ENCODE measurements at regions not wholly inside any gene's neighbourhood (a gene's known extent, or its start where the extent isn't known, plus 50 kb on each side); places are given as distances from the start of the nearest gene placed in this dataset.
"Not testable (repeated sequence)": the region's sequence is repeated elsewhere in the genome, so short reads cannot be mapped to it uniquely, and the experiment has no call there.

GRCh38 chr7:39854616-39855324, 95.3 kb upstream of the CDK13 start:
- H3K36me3 ChIP-seq (ENCODE audit: insufficient read depth, low read length); H3K9me3 ChIP-seq (ENCODE audit: low read length); CTCF ChIA-PET; H3K27me3 ChIP-seq (ENCODE audit: insufficient read depth, low read length, poor library complexity, severe bottlenecking); H3K36me3 Mint-ChIP-seq; H3K9me3 Mint-ChIP-seq; DNase-seq; H3K27ac ChIP-seq (ENCODE audit: low read depth, low read length); H3K4me3 ChIP-seq (ENCODE audit: low read length); H3K27ac Mint-ChIP-seq; POLR2A ChIA-PET; H3K4me1 ChIP-seq (ENCODE audit: insufficient read depth, low read length): not testable (repeated sequence)
- peak overlapping the region; percentile 33 to 80 (median 72) for H3K4me3 Mint-ChIP-seq
- H3K27me3 Mint-ChIP-seq, result peaks cover 6 to 39% of the 10 kb centered on the region in 2 donors
- peaks cover 6 to 13% (median 10%) of the 10 kb centered on the region in 3 donors for H3K4me1 Mint-ChIP-seq

- CTCF ChIA-PET, result no interaction called here
- no peak overlapping the region for H3K4me3 ChIP-seq (ENCODE audit: low read length)
- H3K4me3 Mint-ChIP-seq, result peak overlapping the region; percentile 33 to 80 (median 72)
Measured at GRCh38 chr7:39855325-39855674, 94.8 kb upstream of the CDK13 start.

GRCh38 chr7:39863675-39864322, 86.3 kb upstream of the CDK13 start:
- H3K36me3 Mint-ChIP-seq; H3K4me3 Mint-ChIP-seq; H3K27ac Mint-ChIP-seq; H3K4me3 ChIP-seq (ENCODE audit: low read length); POLR2A ChIA-PET; CTCF ChIA-PET; H3K27me3 ChIP-seq (ENCODE audit: insufficient read depth, low read length, poor library complexity, severe bottlenecking); H3K4me1 ChIP-seq (ENCODE audit: insufficient read depth, low read length); H3K9me3 ChIP-seq (ENCODE audit: low read length); H3K9me3 Mint-ChIP-seq; H3K27ac ChIP-seq (ENCODE audit: low read depth, low read length); H3K36me3 ChIP-seq (ENCODE audit: insufficient read depth, low read length); DNase-seq; H3K4me1 Mint-ChIP-seq: not testable (repeated sequence)
- peaks cover 6 to 18% of the 10 kb centered on the region in 2 donors for H3K27me3 Mint-ChIP-seq

More at GRCh38 chr7:39855325-39855674, 94.8 kb upstream of the CDK13 start:
- Mint-ChIP-seq H3K4me1 (peaks cover 6 to 13% (median 10%) of the 10 kb centered on the region in 3 donors), H3K36me3 (no peaks in the 10 kb centered on the region), H3K27ac (no peak overlapping the region), H3K27me3 (peaks cover 6 to 38% of the 10 kb centered on the region in 2 donors), H3K9me3 (no peaks in the 10 kb centered on the region)
- Histone ChIP-seq H3K36me3 (ENCODE audit: insufficient read depth, low read length) (no peaks in the 10 kb centered on the region), H3K27ac (ENCODE audit: low read depth, low read length) (no peak overlapping the region), H3K4me1 (ENCODE audit: insufficient read depth, low read length) (no peaks in the 10 kb centered on the region), H3K27me3 (ENCODE audit: insufficient read depth, low read length, poor library complexity, severe bottlenecking) (peaks cover 4% of the 10 kb centered on the region), H3K9me3 (ENCODE audit: low read length) (no peaks in the 10 kb centered on the region)
- DNase-seq, result no peak
- POLR2A ChIA-PET, result no interaction called here

GRCh38 chr7:39869888-39870522, 80.1 kb upstream of the CDK13 start:
- POLR2A ChIA-PET; H3K27me3 ChIP-seq (ENCODE audit: insufficient read depth, low read length, poor library complexity, severe bottlenecking); H3K4me3 ChIP-seq (ENCODE audit: low read length); H3K4me1 ChIP-seq (ENCODE audit: insufficient read depth, low read length); H3K36me3 Mint-ChIP-seq; H3K27ac ChIP-seq (ENCODE audit: low read depth, low read length); H3K36me3 ChIP-seq (ENCODE audit: insufficient read depth, low read length); CTCF ChIA-PET; H3K4me1 Mint-ChIP-seq; H3K9me3 Mint-ChIP-seq; DNase-seq; H3K4me3 Mint-ChIP-seq; H3K9me3 ChIP-seq (ENCODE audit: low read length): not testable (repeated sequence)
- peaks cover 0 to 10% of the 10 kb centered on the region in 2 donors for H3K27me3 Mint-ChIP-seq
- H3K27ac Mint-ChIP-seq, result peak overlapping the region in 1 of 8 donors; percentile 34

- H3K36me3 ChIP-seq (ENCODE audit: insufficient read depth, low read length); H3K9me3 ChIP-seq (ENCODE audit: low read length); H3K27me3 ChIP-seq (ENCODE audit: insufficient read depth, low read length, poor library complexity, severe bottlenecking); H3K4me1 Mint-ChIP-seq; H3K4me3 Mint-ChIP-seq; DNase-seq; H3K9me3 Mint-ChIP-seq; H3K4me3 ChIP-seq (ENCODE audit: low read length); H3K4me1 ChIP-seq (ENCODE audit: insufficient read depth, low read length); H3K27ac Mint-ChIP-seq; H3K36me3 Mint-ChIP-seq; H3K27ac ChIP-seq (ENCODE audit: low read depth, low read length); CTCF ChIA-PET; POLR2A ChIA-PET: not testable (repeated sequence)
- peaks cover 0 to 21% of the 10 kb centered on the region in 2 donors for H3K27me3 Mint-ChIP-seq
Measured at GRCh38 chr7:39871610-39872009, 78.4 kb upstream of the CDK13 start.

- Mint-ChIP-seq H3K27ac (no peak overlapping the region), H3K27me3 (peaks cover 7 to 39% of the 10 kb centered on the region in 2 donors), H3K36me3 (peaks cover 0 to 11% (median 0%) of the 10 kb centered on the region in 3 donors), H3K4me1 (peaks cover 0 to 4% (median 0%) of the 10 kb centered on the region in 3 donors), H3K9me3 (peaks cover 0 to 35% (median 10%) of the 10 kb centered on the region in 5 donors), H3K4me3 (no peak overlapping the region)
- POLR2A ChIA-PET, result no interaction called here
- Histone ChIP-seq H3K36me3 (ENCODE audit: insufficient read depth, low read length) (no peaks in the 10 kb centered on the region), H3K27ac (ENCODE audit: low read depth, low read length) (no peak overlapping the region), H3K4me3 (ENCODE audit: low read length) (no peak overlapping the region), H3K27me3 (ENCODE audit: insufficient read depth, low read length, poor library complexity, severe bottlenecking) (no peaks in the 10 kb centered on the region), H3K9me3 (ENCODE audit: low read length) (no peaks in the 10 kb centered on the region), H3K4me1 (ENCODE audit: insufficient read depth, low read length) (no peaks in the 10 kb centered on the region)
- no peak for DNase-seq
- CTCF ChIA-PET, result interaction anchor here (0.9 kb wide), 1 partner anchor 18 kb away, joined by 3 read pairs; no protein-coding TSS in a partner anchor
Measured at GRCh38 chr7:39880556-39880955, 69.5 kb upstream of the CDK13 start.

GRCh38 chr7:39882148-39882784, 67.8 kb upstream of the CDK13 start:
- Histone ChIP-seq H3K27me3 (ENCODE audit: insufficient read depth, low read length, poor library complexity, severe bottlenecking) (no peaks in the 10 kb centered on the region), H3K4me3 (ENCODE audit: low read length) (no peak overlapping the region), H3K9me3 (ENCODE audit: low read length) (no peaks in the 10 kb centered on the region), H3K4me1 (ENCODE audit: insufficient read depth, low read length) (no peaks in the 10 kb centered on the region), H3K27ac (ENCODE audit: low read depth, low read length) (no peak overlapping the region), H3K36me3 (ENCODE audit: insufficient read depth, low read length) (no peaks in the 10 kb centered on the region)
- Mint-ChIP-seq H3K4me3 (no peak overlapping the region), H3K27ac (no peak overlapping the region), H3K9me3 (peaks cover 0 to 35% (median 10%) of the 10 kb centered on the region in 5 donors), H3K36me3 (peaks cover 0 to 11% (median 0%) of the 10 kb centered on the region in 3 donors), H3K27me3 (peaks cover 9 to 30% of the 10 kb centered on the region in 2 donors), H3K4me1 (peaks cover 0 to 4% (median 0%) of the 10 kb centered on the region in 3 donors)
- no peak for DNase-seq
- ChIA-PET CTCF (interaction anchor here (1.1 to 2.6 kb wide), 2 partner anchors 14 to 17 kb away, joined by 4 to 12 read pairs; no protein-coding TSS in a partner anchor), POLR2A (no interaction called here)
